NK-92 (cell line): ENCODE measurements at regions not wholly inside any gene's neighbourhood (a gene's known extent, or its start where the extent isn't known, plus 50 kb on each side); places are given as distances from the start of the nearest gene placed in this dataset.
"Not testable (repeated sequence)": the region's sequence is repeated elsewhere in the genome, so short reads cannot be mapped to it uniquely, and the experiment has no call there.

Source experiments
- DNase-seq: peaks from one replicate; lab custom pipeline; 2025; ENCODE audit not compliant: unreplicated experiment; lab: John Stamatoyannopoulos, UW

DNA sequence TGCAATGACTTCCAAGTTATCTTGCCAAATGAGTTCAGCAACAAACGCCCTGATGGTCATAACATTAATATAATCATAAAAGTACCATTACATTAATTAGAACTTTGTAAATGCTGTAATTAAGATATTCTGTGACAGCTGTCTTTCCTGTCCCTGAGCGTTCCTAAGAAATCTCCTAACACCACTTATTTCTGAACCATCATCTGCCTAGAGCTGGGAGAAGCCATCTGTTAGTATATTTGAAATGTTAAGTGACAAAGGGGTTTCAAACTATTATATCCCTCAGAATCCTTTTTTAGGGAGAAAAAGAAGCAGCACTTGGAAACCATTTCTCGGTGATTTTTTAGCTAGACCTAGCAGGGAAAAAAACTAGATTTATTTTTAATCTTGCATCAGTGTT, 657.5 kb downstream of the FAM181B start:
- DNase-seq: no peak

DNA sequence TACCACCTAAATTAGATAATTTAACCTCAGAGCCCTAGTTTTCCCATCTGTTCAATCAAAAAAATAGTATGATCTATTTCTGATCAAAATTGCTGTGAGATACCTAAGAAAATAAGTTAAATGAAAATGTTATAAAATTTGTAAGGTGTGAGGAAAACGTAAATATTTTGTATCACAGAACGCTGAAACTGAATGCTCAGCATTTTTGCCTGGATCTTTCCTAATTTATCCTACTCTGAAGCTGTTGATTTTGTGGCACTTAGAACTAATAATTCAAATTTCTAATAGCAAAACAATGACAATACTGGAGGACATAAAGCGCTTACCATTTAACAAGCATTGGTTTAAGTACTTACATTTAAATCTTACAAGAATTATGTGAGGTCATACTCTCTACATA, 674.2 kb downstream of the FAM181B start:
- DNase-seq: no peak

DNA sequence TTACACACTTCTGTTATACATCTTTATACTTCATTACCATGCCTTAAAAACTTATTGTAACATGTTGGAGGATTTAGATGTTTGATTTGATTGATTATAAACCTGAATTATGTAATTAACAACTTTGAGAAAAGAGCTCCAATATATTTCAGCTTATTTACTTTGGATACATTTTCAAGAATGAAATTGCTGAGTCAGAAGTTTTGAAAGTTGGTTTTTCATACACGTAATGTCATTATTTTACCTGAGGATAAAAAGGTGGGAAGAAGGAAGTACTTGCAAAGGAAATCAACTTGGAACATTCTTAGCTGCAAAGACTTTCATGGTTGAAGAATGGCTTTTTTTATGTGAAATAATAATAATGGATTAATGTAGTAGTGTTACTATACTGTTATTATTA, 677.2 kb downstream of the FAM181B start:
- no peak for DNase-seq

DNA sequence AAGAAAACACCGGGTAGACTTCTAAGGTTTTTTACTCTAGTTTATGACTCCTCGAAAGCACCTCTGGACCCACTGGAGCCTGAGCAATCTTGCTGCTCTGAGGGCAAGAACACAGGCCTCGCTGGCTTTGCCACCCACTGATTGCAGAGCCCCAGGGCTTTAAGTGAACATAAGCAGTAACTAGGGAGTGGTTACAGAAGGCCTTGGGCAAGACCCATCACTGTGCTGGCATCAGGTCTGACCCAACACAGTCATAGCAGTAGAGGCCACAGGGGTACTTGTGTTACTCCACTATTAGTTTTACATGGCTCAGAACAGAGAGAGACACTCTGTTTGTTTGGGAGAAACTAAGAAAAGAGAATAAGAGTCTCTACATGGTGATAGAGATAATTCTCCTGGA, 684.5 kb downstream of the FAM181B start:
- DNase-seq: no peak

DNA sequence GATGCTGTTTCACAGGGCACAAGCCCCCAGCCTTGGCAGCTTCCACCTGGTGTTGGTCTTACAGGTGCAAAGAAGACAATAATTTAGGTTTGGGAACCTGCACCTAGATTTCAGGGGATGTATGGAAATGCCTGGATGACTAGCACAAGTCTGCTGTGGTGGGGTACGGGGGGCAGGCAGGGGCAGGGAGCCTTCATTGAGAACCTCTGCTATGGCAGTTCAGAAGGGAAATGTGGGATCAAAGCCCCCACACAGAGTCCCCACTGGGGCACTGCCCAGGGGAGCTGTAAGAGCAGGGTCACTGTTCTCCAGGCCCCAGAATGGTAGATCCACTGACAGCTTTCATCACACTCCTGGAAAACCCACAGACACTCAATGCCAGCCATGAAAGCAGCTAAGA, 686.5 kb downstream of the FAM181B start:
- DNase-seq: no peak

DNA sequence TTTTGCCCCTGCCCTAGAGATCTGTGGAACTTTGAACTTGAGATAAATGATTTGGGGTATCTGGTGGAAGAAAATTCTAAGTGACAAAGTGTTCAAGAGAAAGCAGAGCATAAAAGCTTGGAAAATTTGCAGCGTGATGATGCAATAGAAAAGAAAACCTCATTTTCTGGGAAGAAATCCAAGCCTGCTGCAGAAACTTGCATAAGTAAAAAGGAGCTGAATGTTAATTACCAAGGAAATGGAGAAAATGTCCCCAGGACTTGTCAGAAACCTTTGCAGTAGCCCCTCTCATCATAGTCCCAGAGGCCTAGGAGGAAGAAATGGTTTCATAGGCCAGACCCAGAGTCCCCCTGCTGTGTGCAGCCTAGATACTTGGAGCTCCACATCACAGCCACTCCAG, 686.9 kb downstream of the FAM181B start:
- no peak for DNase-seq

DNA sequence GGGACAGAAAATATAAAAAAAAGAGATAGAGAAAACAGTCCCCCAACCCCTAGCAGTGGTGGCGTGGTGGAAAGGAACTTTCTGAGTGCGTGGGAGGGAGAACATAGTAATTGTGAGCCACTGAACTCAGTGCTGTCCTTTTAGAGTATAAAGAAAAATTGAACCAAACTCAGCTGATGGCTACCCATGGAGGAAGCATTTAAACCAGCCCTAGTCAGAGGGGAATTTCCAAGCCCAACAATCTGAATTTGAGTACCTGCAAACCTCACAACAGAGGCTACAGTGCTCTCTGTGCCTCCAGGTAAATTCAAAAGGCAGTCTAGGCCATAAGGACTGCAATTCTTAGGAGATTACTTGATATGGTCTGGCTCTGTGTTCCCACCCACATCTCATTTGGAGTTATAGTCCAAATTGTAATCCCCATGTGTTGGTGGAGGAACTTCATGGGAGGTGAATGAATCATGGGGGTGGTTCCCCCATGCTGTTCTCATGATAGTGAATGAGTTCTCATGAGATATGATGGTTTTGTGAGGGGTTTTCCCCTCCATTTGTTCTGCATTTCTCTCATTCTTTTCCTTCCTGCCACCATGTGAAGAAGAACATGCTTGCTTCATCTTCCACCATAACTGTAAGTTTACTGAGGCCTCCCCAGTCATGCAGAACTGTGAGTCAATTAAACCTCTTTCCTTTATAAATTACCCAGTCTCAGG, 687.8 kb downstream of the FAM181B start:
- no peak for DNase-seq

DNA sequence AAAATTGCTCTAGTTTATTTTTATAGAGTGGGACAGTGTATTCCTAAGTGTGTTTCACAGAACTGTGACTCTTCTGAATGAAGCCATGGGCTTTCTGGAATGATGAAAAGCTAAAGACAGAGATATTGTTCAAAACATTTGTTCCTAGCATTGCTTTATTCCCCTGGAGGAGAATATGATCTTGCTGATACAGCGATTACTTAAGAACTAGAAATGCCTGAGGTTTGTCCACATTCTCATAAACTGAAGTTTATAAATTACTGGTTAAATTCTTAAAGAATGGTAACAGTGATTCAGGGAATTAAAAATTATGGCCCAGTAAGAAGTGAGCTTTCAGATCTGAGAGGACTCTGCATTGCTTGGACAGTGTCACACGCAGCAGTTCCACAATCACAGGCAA, 690.3 kb downstream of the FAM181B start:
- DNase-seq: no peak

DNA sequence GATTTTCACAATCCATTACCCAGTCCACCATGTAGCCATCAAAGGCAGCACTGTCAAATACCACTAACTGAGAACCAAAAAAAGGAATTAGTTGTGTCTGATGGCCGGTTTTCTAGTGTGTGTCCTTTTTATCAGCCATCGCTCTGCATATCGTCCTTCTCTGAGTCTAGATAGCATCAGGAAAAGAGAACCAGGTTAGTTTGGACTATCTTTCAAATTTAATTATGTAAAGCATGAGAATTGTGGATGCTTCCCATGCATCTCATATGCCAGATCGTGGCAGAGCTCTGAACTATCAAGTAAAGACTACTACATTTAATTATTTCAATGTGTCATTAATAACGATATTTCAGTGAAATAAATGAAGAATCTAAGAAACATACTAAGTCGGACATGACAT, 691.9 kb downstream of the FAM181B start:
- no peak for DNase-seq

DNA sequence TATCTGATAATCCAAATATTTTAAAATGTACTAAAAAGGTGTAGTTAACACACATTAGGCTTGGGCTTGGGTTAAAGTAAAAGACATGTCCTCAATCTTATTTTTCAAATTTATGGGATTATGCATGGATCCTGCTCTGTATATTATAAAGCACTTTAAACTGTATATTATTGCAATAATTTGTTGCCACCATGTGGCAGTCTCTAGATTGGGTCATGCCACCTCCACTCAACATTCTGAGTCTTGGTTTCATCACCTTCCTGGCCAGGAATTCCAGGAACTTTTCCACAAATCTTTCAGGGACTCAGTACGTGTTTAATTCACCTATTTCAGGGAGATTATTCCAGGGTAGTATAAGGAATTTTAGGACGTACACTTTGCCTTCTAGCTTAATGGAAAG, 695.5 kb downstream of the FAM181B start:
- DNase-seq: no peak

DNA sequence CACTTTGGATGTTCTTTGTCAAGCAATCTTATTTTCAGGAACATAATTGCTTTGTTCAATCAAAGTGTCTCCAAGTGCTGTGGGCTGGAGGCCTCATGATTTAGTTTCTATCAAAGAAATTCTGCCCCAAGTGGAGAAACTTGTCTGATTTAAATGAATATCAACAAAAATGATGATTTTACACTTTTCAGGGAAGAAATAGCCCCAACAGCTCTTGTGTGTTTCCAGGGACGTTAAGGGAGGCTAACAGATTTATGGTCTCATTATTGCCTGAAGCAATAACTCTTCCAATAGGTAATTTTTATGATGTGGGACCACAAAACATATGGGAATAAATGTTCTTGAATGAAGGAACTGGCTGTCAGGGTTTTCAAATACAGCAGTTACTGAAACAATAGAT, 699.1 kb downstream of the FAM181B start:
- no peak for DNase-seq

DNA sequence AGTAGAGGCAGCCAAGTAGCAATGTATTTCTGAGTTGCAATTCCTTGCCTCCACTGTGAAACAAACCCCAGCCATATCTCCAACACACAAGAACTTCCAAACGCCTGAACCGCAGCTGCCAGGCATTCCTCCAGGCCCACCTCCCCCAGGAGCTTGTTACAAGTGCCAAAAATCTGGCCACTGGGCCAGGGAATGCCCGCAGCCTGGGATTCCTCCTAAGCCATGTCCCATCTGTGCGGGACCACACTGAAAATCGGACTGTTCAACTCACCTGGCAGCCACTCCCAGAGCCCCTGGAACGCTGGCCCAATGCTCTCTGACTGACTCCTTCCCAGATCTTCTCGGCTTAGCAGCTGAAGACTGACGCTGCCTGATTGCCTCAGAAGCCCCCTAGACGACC, 706.3 kb downstream of the FAM181B start:
- DNase-seq: not testable (repeated sequence)

DNA sequence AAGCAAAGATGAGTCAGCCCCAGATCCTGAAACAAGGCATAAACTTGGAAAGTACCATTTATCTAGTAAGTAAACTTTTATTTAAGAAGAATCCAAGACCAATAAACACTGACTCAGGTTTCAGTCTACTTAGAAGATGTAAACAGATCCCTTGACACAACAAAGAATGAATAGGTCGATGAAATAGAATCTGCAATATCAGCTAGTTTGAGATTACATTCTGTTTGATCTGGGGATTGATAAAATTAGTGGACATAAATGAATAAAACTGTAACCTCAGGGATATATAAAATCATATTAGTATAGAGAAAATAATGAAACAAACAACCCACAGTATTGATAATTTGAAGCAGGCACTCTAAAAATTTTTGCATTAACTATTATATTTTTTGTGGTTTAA, 708.9 kb downstream of the FAM181B start:
- DNase-seq: no peak

DNA sequence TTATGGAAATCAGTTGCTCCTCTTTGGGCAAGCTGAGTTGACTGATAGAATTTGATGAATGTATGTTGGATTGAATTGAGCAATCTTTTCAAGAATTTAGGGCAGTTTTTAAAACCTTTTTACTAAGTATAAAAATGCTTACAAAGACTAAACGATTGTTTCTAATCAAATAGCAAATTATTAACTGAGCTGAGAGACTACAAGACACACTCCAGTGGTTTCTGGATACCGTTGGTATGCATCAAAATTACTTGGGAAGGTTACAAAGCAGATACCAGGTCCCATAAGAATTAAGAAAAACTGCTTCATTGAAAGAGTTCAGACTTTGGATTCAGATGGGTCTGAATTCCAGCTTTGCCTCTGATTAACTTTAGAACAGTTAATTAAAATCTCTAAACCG, 721.4 kb downstream of the FAM181B start:
- DNase-seq: no peak

DNA sequence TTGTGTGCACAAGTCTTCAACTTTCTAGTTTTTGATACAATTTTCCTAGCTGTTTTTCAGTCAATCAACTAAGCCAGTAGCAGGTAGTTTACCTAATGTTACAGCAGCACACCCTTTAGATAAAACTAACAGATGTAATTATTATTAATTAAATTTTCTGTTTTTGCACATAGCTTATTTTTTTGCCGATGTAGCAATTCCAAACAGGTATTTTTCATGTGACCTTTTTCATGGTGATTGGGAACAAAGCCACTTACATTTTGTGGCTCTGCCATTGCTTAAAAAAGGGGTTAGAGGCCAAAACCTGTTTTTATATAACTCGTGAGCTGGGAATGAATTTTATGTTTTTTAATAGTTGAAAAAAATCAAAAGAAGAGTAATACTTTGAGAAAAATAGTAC, 724.5 kb downstream of the FAM181B start:
- DNase-seq: no peak

DNA sequence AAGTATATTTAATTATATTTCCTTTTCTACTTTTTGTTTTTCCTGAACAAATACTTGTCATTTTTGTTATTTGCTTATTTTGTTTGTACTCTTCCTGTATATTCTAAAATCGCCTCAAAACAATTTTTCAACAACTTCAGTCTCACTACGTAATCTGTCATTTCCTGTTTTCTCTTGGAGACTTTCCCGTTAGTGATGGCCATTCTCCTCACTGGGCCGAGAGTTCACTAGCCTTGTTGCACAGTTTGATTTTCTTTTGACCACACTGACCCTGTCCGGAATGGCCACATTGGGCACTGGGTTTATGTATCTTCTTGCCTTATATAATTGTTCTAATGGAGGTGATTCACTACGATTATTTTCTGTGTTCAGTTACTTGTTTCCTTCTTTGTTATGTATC, 726.1 kb downstream of the FAM181B start:
- DNase-seq: no peak

DNA sequence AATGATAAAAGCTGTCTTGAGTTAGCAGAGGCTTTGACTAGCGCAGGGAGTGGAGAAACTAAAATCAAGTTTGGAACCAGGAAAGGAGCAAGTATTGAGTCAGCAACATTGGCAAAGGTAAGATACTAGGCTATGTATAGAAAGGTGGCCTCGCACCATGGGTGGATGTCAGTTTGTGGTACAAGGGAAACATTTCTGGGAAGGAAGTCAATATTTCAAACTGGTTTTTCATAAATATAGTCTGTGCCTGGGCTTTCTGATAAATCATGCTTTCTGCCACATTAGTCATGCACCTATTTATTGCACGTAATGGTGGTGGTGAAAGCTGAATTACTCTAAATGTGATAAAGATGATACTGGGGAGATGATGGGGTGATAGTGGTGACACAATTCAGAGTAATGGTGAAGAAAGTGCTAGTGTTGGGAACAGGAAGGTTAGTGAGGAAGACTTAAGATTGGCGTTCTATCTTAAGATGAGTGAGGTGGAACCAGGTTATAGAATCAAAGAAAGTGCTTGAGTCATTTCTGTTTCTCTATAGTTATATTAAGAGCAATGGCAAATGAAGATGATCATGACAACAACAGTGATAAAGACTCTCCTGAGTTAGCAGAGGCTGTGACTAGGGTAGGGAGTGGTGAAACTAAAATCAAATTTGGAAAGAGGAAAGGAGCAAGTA, 729.0 kb downstream of the FAM181B start:
- DNase-seq: no peak

DNA sequence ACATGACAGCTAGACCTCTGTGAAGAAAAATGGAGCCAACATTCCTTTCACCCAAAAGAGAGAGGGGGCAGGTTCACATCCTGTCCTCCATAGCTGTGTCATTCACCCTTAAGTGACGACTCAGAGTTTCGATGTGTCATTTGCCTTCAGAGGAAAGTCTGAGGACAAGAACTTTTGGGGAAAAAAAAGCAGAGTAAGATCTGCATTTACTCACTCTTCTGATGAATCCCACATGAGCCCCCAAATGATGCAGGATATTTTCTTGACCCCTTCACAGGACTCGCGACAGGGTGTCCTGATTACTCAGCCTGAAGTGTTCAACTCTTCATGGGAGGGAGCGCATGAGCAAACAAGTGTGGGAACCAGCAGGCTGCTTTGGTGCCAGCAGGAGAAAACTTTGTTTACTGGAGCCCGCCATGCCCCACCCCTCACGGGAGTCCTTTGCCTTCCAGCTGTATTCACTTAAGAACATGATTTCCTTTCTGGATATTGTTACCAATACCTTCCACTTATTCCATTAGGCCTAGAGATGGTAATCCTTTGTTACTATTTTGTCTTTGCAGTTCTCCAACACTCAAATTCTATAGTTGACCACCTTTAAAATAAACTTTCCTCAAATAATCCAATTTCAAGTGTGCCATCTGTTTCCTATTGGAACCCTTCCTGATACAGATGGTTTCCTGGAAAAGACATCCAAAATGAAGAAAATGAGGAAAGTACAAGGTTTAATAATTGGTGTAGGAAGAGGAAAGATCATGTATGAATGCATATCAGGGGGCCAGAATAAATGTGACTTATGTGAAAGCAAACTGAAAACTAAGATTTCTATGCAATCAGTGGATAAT, 729.8 kb downstream of the FAM181B start:
- no peak for DNase-seq

DNA sequence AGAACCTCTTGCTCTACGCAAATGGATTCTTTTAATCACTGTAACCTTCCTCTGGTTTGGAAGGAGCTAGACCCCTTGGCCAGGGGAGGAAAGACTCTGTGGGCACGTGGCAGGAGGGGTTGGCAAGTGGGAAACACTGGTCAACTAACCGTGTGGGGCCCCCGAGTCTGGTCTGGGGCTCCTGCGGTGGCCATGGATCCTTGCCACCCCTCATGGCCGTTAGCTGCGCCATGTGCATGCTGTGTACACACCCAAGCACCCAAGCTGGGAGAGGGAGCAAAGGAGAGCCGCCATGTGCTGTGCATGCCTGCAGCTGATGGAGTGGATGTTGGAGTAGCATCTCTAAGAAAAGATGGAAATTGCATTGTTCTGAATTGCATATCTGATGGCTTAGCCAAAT, 730.6 kb downstream of the FAM181B start:
- DNase-seq: no peak

DNA sequence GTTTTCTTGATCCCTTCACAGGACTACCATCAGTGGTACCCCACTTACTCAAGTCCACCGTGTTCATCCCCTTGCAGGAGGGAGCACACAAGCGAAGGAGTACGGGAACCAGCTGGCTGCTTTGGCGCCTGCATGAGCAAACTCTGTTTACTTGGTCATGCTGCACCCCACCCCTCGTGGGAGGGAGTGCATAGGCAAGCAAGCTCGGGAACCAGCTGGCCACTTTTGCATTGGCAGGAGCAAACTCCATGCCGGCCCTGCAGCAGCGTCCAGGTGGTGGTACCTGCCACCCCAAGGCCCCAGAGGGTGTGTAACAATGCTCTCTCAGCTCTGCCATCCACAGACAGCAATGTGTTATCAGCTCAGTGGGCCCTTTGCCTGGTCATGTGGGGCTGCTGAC, 737.8 kb downstream of the FAM181B start:
- DNase-seq: no peak

DNA sequence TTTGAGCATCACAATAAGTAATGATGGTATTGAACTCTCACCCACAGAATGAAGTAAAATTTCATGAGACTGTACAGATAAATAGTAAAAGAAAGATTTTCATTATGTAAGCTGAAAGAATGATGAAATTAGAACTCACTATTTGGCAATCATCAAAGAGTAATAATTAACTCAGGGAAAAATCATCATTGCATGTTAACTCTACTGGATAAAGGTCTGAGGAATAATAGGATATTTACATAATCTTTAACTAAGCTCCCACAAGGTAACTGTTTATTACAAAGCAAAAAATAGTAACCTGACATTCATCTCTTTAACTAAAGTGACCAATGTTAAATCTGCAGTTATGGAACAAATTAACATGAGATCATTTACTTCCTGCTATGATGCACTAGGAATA, 739.9 kb downstream of the FAM181B start:
- no peak for DNase-seq
